Suprapubic skin (tissue), 4 donors: ENCODE measurements at regions not wholly inside any gene's neighbourhood (a gene's known extent, or its start where the extent isn't known, plus 50 kb on each side); places are given as distances from the start of the nearest gene placed in this dataset.

ENCODE experiments used
- DNase-seq, 2 donors: peaks; one replicate each; pipeline ENCODE4 v3.0.0-alpha.2; 2019; ENCODE audit warnings: low spot score in 2 of 2
- H3K27ac ChIP-seq: fragments of 200-600 bp; sonication (generic); one replicate; pipeline ENCODE4 v1.5.1; 2019
- H3K27me3 ChIP-seq: fragments of 200-600 bp; sonication (generic); one replicate; pipeline ENCODE4 v1.5.1; 2019
- H3K36me3 ChIP-seq: fragments of 200-600 bp; sonication (generic); one replicate; pipeline ENCODE4 v1.5.1; 2019
- H3K4me1 ChIP-seq: fragments of 200-600 bp; sonication (generic); one replicate; pipeline ENCODE4 v1.5.1; 2019
- H3K4me3 ChIP-seq: fragments of 200-600 bp; sonication (generic); one replicate; pipeline ENCODE4 v1.5.1; 2019; ENCODE audit warnings: mild to moderate bottlenecking
- H3K9me3 ChIP-seq: fragments of 200-600 bp; sonication (generic); one replicate; pipeline ENCODE4 v1.5.1; 2019
- CTCF ChIP-seq, 2 donors: fragments of 200-600 bp in 1 of 2; fragments of 450-650 bp in 1 of 2; sonication (generic) in 1 of 2; IDR thresholded peaks; one replicate each; pipeline ENCODE4 v1.5.1; 2016 to 2019; ENCODE audit warnings: antibody characterized with exemption in 2 of 2, mild to moderate bottlenecking in 1 of 2, moderate library complexity in 1 of 2
- EP300 ChIP-seq: sonication (generic); formaldehyde crosslinking; IDR thresholded peaks from one replicate; pipeline ENCODE4 v1.6.1; 2017; ENCODE audit warnings: antibody characterized with exemption
- POLR2A ChIP-seq, 2 donors: fragments of 450-650 bp; IDR thresholded peaks; one replicate each; pipeline ENCODE4 v1.6.1; 2017; ENCODE audit warnings: antibody characterized with exemption in 2 of 2, mild to moderate bottlenecking in 2 of 2, moderate library complexity in 2 of 2
- POLR2AphosphoS5 ChIP-seq, 3 donors: sonication (generic); formaldehyde crosslinking; IDR thresholded peaks; one replicate each; pipeline ENCODE4 v1.6.1; 2017; ENCODE audit warnings: antibody characterized with exemption in 3 of 3
- WGBS: methylation state at CpG from one replicate; pipeline ENCODE4 v1.1.5; 2018; 5-methylcytosine and 5-hydroxymethylcytosine counted together

GRCh38 chr5:68037546-68037945 is 178.0 kb upstream of the PIK3R1 start:
- DNase-seq, result no peak
- Histone ChIP-seq H3K27me3 (no peaks in the 10 kb centered on the region), H3K36me3 (no peaks in the 10 kb centered on the region), H3K9me3 (no peaks in the 10 kb centered on the region), H3K27ac (no peak overlapping the region), H3K4me1 (peaks cover 28% of the 10 kb centered on the region), H3K4me3 (no peak overlapping the region)
- TF ChIP-seq CTCF (IDR thresholded peaks at IDR 0.05) (no peak), POLR2AphosphoS5 (IDR thresholded peaks at IDR 0.05) (no peak), POLR2A (IDR thresholded peaks at IDR 0.05) (no peak), EP300 (no peak)
- WGBS, result 75% methylated on average over 6 of the region's 6 CpGs

GRCh38 chr5:68033961-68034571 is 181.5 kb upstream of the PIK3R1 start:
- Histone ChIP-seq H3K36me3 (no peaks in the 10 kb centered on the region), H3K27ac (no peak overlapping the region), H3K27me3 (no peaks in the 10 kb centered on the region), H3K4me3 (no peak overlapping the region), H3K4me1 (peaks cover 30% of the 10 kb centered on the region), H3K9me3 (no peaks in the 10 kb centered on the region)
- TF ChIP-seq EP300, result no peak
- no peak for TF ChIP-seq POLR2A (IDR thresholded peaks at IDR 0.05)
- TF ChIP-seq CTCF (IDR thresholded peaks at IDR 0.05), result no peak
- TF ChIP-seq POLR2AphosphoS5 (IDR thresholded peaks at IDR 0.05), result no peak
- 81% methylated on average over 4 of the region's 4 CpGs for WGBS
- no peak for DNase-seq

GRCh38 chr5:68033029-68033428 is 182.5 kb upstream of the PIK3R1 start:
- H3K36me3 ChIP-seq, result no peaks in the 10 kb centered on the region
- H3K27me3 ChIP-seq, result no peaks in the 10 kb centered on the region
- no peak overlapping the region for H3K27ac ChIP-seq
- no peak overlapping the region for H3K4me3 ChIP-seq
- WGBS, result 52% methylated on average over 5 of the region's 5 CpGs
- H3K4me1 ChIP-seq, result peaks cover 40% of the 10 kb centered on the region
- no peak for DNase-seq
- no peaks in the 10 kb centered on the region for H3K9me3 ChIP-seq
- no peak for TF ChIP-seq POLR2A (IDR thresholded peaks at IDR 0.05)
- TF ChIP-seq EP300, result no peak
- TF ChIP-seq POLR2AphosphoS5 (IDR thresholded peaks at IDR 0.05), result no peak
- TF ChIP-seq CTCF (IDR thresholded peaks at IDR 0.05), result no peak

- Histone ChIP-seq H3K9me3 (no peaks in the 10 kb centered on the region), H3K4me3 (no peak overlapping the region), H3K27ac (peak overlapping the region; percentile 17), H3K27me3 (no peaks in the 10 kb centered on the region), H3K4me1 (peaks cover 44% of the 10 kb centered on the region), H3K36me3 (no peaks in the 10 kb centered on the region)
- 79% methylated on average over 5 of the region's 5 CpGs for WGBS
- DNase-seq, result no peak
- TF ChIP-seq EP300 (no peak), POLR2AphosphoS5 (IDR thresholded peaks at IDR 0.05) (peak in 1 of 3 donors; percentile 13), POLR2A (IDR thresholded peaks at IDR 0.05) (no peak)
Measured at GRCh38 chr5:68032216-68032762, 183.3 kb upstream of the PIK3R1 start.

- TF ChIP-seq EP300, result no peak
- TF ChIP-seq POLR2A (IDR thresholded peaks at IDR 0.05), result no peak
- TF ChIP-seq CTCF (IDR thresholded peaks at IDR 0.05), result no peak
- TF ChIP-seq POLR2AphosphoS5 (IDR thresholded peaks at IDR 0.05), result no peak
- Histone ChIP-seq H3K4me3 (no peak overlapping the region), H3K9me3 (no peaks in the 10 kb centered on the region), H3K27ac (peak overlapping the region; percentile 68), H3K4me1 (peaks cover 32% of the 10 kb centered on the region), H3K27me3 (no peaks in the 10 kb centered on the region), H3K36me3 (no peaks in the 10 kb centered on the region)
- WGBS, result 49% methylated on average over 2 of the region's 2 CpGs
- no peak for DNase-seq
Measured at GRCh38 chr5:68028131-68028727, 187.3 kb upstream of the PIK3R1 start.
